HEK293T (cell line): ENCODE measurements at regions not wholly inside any gene's neighbourhood (a gene's known extent, or its start where the extent isn't known, plus 50 kb on each side); places are given as distances from the start of the nearest gene placed in this dataset.

Experiments
- ARNT ChIP-seq: fragments of 450-650 bp; IDR thresholded peaks from 2 replicates; pipeline ENCODE4 v1.6.1; 2017; ENCODE audit warnings: mild to moderate bottlenecking
- CTBP1 ChIP-seq: fragments of 450-650 bp; IDR thresholded peaks from 2 replicates; pipeline ENCODE4 v1.6.1; 2016; ENCODE audit warnings: borderline replicate concordance
- PKNOX1 ChIP-seq: fragments of 450-650 bp; IDR thresholded peaks from 2 replicates; pipeline ENCODE4 v1.6.1; 2016
- SP1 ChIP-seq: fragments of 450-650 bp; IDR thresholded peaks from 2 replicates; pipeline ENCODE4 v1.6.1; 2017
- SUZ12 ChIP-seq: fragments of 450-650 bp; IDR thresholded peaks from 2 replicates; pipeline ENCODE4 v1.6.1; 2016; ENCODE audit warnings: mild to moderate bottlenecking
- TARDBP ChIP-seq: fragments of 450-650 bp; IDR thresholded peaks from 2 replicates; pipeline ENCODE4 v1.6.1; 2016

GRCh38 chr2:15111718-15112117 lies 449.4 kb downstream of the NBAS start:
- no peak for TF ChIP-seq SUZ12
- no peak for TF ChIP-seq PKNOX1
- no peak for TF ChIP-seq CTBP1
- no peak for TF ChIP-seq SP1
- TF ChIP-seq ARNT, result no peak
- TF ChIP-seq TARDBP, result no peak
